HEK293 (cell line): ENCODE measurements at regions not wholly inside any gene's neighbourhood (a gene's known extent, or its start where the extent isn't known, plus 50 kb on each side); places are given as distances from the start of the nearest gene placed in this dataset.

Experiments
- BCL11B ChIP-seq: fragments of 450-650 bp; formaldehyde crosslinking; IDR thresholded peaks from 2 replicates; pipeline ENCODE4 v1.5.1; 2016; ENCODE audit warnings: low read depth, missing biosample characterization, missing genetic modification characterization
- GLIS2 ChIP-seq: fragments of 450-650 bp; formaldehyde crosslinking; IDR thresholded peaks from 2 replicates; pipeline ENCODE4 v1.5.1; 2016; ENCODE audit warnings: missing biosample characterization, missing genetic modification characterization
- MZF1 ChIP-seq: fragments of 450-650 bp; formaldehyde crosslinking; IDR thresholded peaks from 2 replicates; pipeline ENCODE4 v1.5.1; 2017; ENCODE audit warnings: missing biosample characterization, missing genetic modification characterization, borderline replicate concordance
- PRDM10 ChIP-seq: fragments of 450-650 bp; formaldehyde crosslinking; IDR thresholded peaks from 2 replicates; pipeline ENCODE4 v1.5.1; 2016; ENCODE audit warnings: missing biosample characterization, missing genetic modification characterization
- PRDM2 ChIP-seq: fragments of 450-650 bp; formaldehyde crosslinking; IDR thresholded peaks from 2 replicates; pipeline ENCODE4 v1.5.1; 2016; ENCODE audit warnings: missing biosample characterization, missing genetic modification characterization, borderline replicate concordance
- PRDM4 ChIP-seq: fragments of 450-650 bp; formaldehyde crosslinking; IDR thresholded peaks from 2 replicates; pipeline ENCODE4 v1.5.1; 2017; ENCODE audit warnings: missing biosample characterization, missing genetic modification characterization
- SP2 ChIP-seq: fragments of 450-650 bp; formaldehyde crosslinking; IDR thresholded peaks from 2 replicates; pipeline ENCODE4 v1.5.1; 2016; ENCODE audit warnings: missing biosample characterization, missing genetic modification characterization
- YY1 ChIP-seq: fragments of 450-650 bp; formaldehyde crosslinking; IDR thresholded peaks from 2 replicates; pipeline ENCODE4 v1.5.1; 2018; ENCODE audit warnings: missing biosample characterization, missing genetic modification characterization
- ZNF112 ChIP-seq: fragments of 450-650 bp; formaldehyde crosslinking; IDR thresholded peaks from 2 replicates; pipeline ENCODE4 v1.5.0; 2017; ENCODE audit warnings: missing biosample characterization, missing genetic modification characterization
- ZNF114 ChIP-seq: fragments of 450-650 bp; formaldehyde crosslinking; IDR thresholded peaks from 2 replicates; pipeline ENCODE4 v1.5.0; 2017; ENCODE audit warnings: missing biosample characterization, missing genetic modification characterization
- ZNF138 ChIP-seq: fragments of 450-650 bp; formaldehyde crosslinking; IDR thresholded peaks from 2 replicates; pipeline ENCODE4 v1.5.1; 2016; ENCODE audit warnings: missing biosample characterization, missing genetic modification characterization, borderline replicate concordance
- ZNF211 ChIP-seq: fragments of 450-650 bp; formaldehyde crosslinking; IDR thresholded peaks from 2 replicates; pipeline ENCODE4 v1.5.1; 2016; ENCODE audit warnings: low read depth, missing biosample characterization, missing genetic modification characterization
- ZNF362 ChIP-seq: fragments of 450-650 bp; formaldehyde crosslinking; IDR thresholded peaks from 2 replicates; pipeline ENCODE4 v1.5.1; 2016; ENCODE audit warnings: missing biosample characterization, missing genetic modification characterization
- ZNF366 ChIP-seq: fragments of 450-650 bp; formaldehyde crosslinking; conservative IDR thresholded peaks from 2 replicates; pipeline ENCODE4 v1.5.1; 2016; ENCODE audit warnings: missing biosample characterization, missing genetic modification characterization
- ZNF510 ChIP-seq: fragments of 450-650 bp; formaldehyde crosslinking; IDR thresholded peaks from 2 replicates; pipeline ENCODE4 v1.5.1; 2018; ENCODE audit warnings: mild to moderate bottlenecking, missing genetic modification characterization, missing biosample characterization; ENCODE audit not compliant: insufficient replicate concordance
- ZNF530 ChIP-seq: fragments of 450-650 bp; formaldehyde crosslinking; IDR thresholded peaks from 2 replicates; pipeline ENCODE4 v1.5.1; 2016; ENCODE audit warnings: low read depth, missing biosample characterization, missing genetic modification characterization
- ZNF596 ChIP-seq: fragments of 450-650 bp; IDR thresholded peaks from 2 replicates; pipeline ENCODE4 v1.5.0; 2018; ENCODE audit warnings: missing biosample characterization, mild to moderate bottlenecking, missing genetic modification characterization, moderate library complexity
- ZNF600 ChIP-seq: fragments of 450-650 bp; formaldehyde crosslinking; IDR thresholded peaks from 2 replicates; pipeline ENCODE4 v1.5.1; 2016; ENCODE audit warnings: missing biosample characterization, missing genetic modification characterization
- ZNF610 ChIP-seq: fragments of 450-650 bp; formaldehyde crosslinking; IDR thresholded peaks from 2 replicates; pipeline ENCODE4 v1.5.1; 2016; ENCODE audit warnings: missing biosample characterization, missing genetic modification characterization, borderline replicate concordance
- ZNF621 ChIP-seq: fragments of 450-650 bp; formaldehyde crosslinking; IDR thresholded peaks from 2 replicates; pipeline ENCODE4 v1.5.1; 2017; ENCODE audit warnings: missing biosample characterization, missing genetic modification characterization
- ZNF654 ChIP-seq: fragments of 450-650 bp; formaldehyde crosslinking; IDR thresholded peaks from 2 replicates; pipeline ENCODE4 v1.5.1; 2016; ENCODE audit warnings: low read depth, missing biosample characterization, missing genetic modification characterization
- ZNF658 ChIP-seq: fragments of 450-650 bp; formaldehyde crosslinking; IDR thresholded peaks from 2 replicates; pipeline ENCODE4; 2016; ENCODE audit warnings: missing biosample characterization, missing genetic modification characterization
- ZNF664 ChIP-seq: fragments of 450-650 bp; formaldehyde crosslinking; IDR thresholded peaks from 2 replicates; pipeline ENCODE4 v1.5.1; 2016; ENCODE audit warnings: missing biosample characterization, missing genetic modification characterization
- ZNF670 ChIP-seq: fragments of 450-650 bp; formaldehyde crosslinking; IDR thresholded peaks from 2 replicates; pipeline ENCODE4 v1.5.1; 2016; ENCODE audit warnings: missing biosample characterization, missing genetic modification characterization, low read depth
- ZNF677 ChIP-seq: fragments of 450-650 bp; IDR thresholded peaks from 2 replicates; pipeline ENCODE4 v1.5.0; 2018; ENCODE audit warnings: missing biosample characterization, mild to moderate bottlenecking, missing genetic modification characterization, moderate library complexity
- ZNF768 ChIP-seq: fragments of 450-650 bp; formaldehyde crosslinking; IDR thresholded peaks from 2 replicates; pipeline ENCODE4 v1.5.1; 2018; ENCODE audit warnings: missing biosample characterization, mild to moderate bottlenecking, missing genetic modification characterization
- ZNF837 ChIP-seq: fragments of 450-650 bp; formaldehyde crosslinking; IDR thresholded peaks from 2 replicates; pipeline ENCODE4 v1.5.1; 2016; ENCODE audit warnings: missing biosample characterization, missing genetic modification characterization

GRCh38 chr4:186472948-186473347 is 82.4 kb downstream of the MTNR1A start (continued):
- TF ChIP-seq PRDM10 (tag by site-specific recombination) (peak; percentile 15; the same call in 1 of the 2 replicates), MZF1 (no peak), ZNF510 (tag by site-specific recombination) (no peak), ZNF530 (no peak), ZNF366 (no peak), ZNF658 (tag by site-specific recombination) (no peak), PRDM4 (no peak), ZNF768 (tag by site-specific recombination) (no peak), ZNF670 (tag by site-specific recombination) (no peak), ZNF837 (tag by site-specific recombination) (no peak), ZNF114 (tag by site-specific recombination) (no peak), PRDM2 (tag by site-specific recombination) (no peak), ZNF362 (tag by site-specific recombination) (no peak), BCL11B (tag by site-specific recombination) (no peak), ZNF138 (no peak), ZNF600 (0 out of 2 replicates have a peak, but pooled peaks have one; percentile 44), YY1 (no peak), ZNF211 (tag by site-specific recombination) (no peak), ZNF112 (tag by site-specific recombination) (no peak), ZNF610 (tag by site-specific recombination) (no peak), GLIS2 (tag by site-specific recombination) (no peak), ZNF664 (tag by site-specific recombination) (no peak), ZNF677 (tag by site-specific recombination) (no peak), ZNF621 (tag by site-specific recombination) (no peak), ZNF596 (tag by site-specific recombination) (no peak), ZNF654 (peak; percentile 41; the same call in 1 of the 2 replicates), SP2 (tag by site-specific recombination) (no peak)
